ENCODE measurements at regions not wholly inside any gene's neighbourhood (a gene's known extent, or its start where the extent isn't known, plus 50 kb on each side); places are given as distances from the start of the nearest gene placed in this dataset.

DNA sequence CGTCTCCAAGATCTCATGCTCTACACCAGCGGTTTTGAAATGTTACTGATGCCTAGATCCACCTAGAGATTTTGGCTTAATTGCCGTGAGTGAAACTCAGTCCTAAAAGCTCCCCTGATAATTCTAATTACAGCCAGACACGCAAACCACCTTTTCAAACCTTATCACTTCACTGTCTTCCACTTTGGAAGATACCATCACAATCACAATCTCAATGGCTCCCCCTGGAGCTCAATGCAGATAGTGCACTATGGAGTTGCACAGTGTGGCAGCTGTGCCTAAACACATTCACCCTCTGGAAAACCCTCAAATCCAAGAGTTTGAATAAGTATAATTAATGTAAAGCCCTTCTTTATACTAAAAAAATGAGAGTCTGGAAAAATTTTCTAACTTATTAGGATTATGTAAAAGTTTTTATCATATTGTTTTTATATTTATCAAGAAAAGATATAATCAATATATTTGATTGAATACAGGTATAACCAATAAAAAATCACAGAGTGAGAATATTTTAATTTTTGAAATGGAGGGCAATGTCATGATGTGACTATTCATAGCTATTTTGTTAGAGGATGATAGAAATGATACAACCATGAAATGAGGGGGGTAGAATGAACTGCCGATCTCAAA lies 102.9 kb upstream of the SLC8A1 start:
- TF ChIP-seq, protein P1, sequence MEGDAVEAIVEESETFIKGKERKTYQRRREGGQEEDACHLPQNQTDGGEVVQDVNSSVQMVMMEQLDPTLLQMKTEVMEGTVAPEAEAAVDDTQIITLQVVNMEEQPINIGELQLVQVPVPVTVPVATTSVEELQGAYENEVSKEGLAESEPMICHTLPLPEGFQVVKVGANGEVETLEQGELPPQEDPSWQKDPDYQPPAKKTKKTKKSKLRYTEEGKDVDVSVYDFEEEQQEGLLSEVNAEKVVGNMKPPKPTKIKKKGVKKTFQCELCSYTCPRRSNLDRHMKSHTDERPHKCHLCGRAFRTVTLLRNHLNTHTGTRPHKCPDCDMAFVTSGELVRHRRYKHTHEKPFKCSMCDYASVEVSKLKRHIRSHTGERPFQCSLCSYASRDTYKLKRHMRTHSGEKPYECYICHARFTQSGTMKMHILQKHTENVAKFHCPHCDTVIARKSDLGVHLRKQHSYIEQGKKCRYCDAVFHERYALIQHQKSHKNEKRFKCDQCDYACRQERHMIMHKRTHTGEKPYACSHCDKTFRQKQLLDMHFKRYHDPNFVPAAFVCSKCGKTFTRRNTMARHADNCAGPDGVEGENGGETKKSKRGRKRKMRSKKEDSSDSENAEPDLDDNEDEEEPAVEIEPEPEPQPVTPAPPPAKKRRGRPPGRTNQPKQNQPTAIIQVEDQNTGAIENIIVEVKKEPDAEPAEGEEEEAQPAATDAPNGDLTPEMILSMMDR (IDR thresholded peaks at IDR 0.05; ENCODE audit: insufficient read depth, low read length) = peak; percentile 76
- TF ChIP-seq POLR2AphosphoS5 (IDR thresholded peaks at IDR 0.05; ENCODE audit: low read depth) = no peak
- TF ChIP-seq, protein P2, sequence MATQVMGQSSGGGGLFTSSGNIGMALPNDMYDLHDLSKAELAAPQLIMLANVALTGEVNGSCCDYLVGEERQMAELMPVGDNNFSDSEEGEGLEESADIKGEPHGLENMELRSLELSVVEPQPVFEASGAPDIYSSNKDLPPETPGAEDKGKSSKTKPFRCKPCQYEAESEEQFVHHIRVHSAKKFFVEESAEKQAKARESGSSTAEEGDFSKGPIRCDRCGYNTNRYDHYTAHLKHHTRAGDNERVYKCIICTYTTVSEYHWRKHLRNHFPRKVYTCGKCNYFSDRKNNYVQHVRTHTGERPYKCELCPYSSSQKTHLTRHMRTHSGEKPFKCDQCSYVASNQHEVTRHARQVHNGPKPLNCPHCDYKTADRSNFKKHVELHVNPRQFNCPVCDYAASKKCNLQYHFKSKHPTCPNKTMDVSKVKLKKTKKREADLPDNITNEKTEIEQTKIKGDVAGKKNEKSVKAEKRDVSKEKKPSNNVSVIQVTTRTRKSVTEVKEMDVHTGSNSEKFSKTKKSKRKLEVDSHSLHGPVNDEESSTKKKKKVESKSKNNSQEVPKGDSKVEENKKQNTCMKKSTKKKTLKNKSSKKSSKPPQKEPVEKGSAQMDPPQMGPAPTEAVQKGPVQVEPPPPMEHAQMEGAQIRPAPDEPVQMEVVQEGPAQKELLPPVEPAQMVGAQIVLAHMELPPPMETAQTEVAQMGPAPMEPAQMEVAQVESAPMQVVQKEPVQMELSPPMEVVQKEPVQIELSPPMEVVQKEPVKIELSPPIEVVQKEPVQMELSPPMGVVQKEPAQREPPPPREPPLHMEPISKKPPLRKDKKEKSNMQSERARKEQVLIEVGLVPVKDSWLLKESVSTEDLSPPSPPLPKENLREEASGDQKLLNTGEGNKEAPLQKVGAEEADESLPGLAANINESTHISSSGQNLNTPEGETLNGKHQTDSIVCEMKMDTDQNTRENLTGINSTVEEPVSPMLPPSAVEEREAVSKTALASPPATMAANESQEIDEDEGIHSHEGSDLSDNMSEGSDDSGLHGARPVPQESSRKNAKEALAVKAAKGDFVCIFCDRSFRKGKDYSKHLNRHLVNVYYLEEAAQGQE (IDR thresholded peaks at IDR 0.05; ENCODE audit: insufficient replicate concordance, low read depth) = no peak

Measured in HL-60 (cell line).